A549 (cell line): ENCODE measurements at regions not wholly inside any gene's neighbourhood (a gene's known extent, or its start where the extent isn't known, plus 50 kb on each side); places are given as distances from the start of the nearest gene placed in this dataset.
A peak's percentile ranks its signal among the peaks of the same experiment; 100 is the strongest.

Experiments
- ATAC-seq, 2 experiments: fragments of 200-7000 bp in 1 of 2; fragments of >200 bp in 1 of 2; cut with Nextera tagmentation in 1 of 2; cut with Tn5 transposase in 1 of 2; 3 replicates each; pipeline versions ENCODE4 v1.8.0 to v1.9.1; 2018 to 2020; ENCODE audit warnings: mild to moderate bottlenecking in 1 of 2, moderate library complexity in 1 of 2
- CTCF ChIA-PET: fragments of 300-600 bp; sonication (Branson Sonifier 250); formaldehyde crosslinking; extraction: SDS; loops from one replicate; lab custom pipeline; 2021; ENCODE audit warnings: antibody characterized with exemption, inconsistent platforms; lab: Yijun Ruan, JAX
- POLR2A ChIA-PET: fragments of 350-600 bp; formaldehyde crosslinking; extraction: SDS; loops from one replicate; lab custom pipeline; 2021; ENCODE audit warnings: antibody characterized with exemption, inconsistent platforms; lab: Yijun Ruan, JAX
- DNase-seq, 2 experiments: peaks; one replicate each; pipeline versions ENCODE4 v3.0.0 to v3.0.0-alpha.2; 2011 to 2016; ENCODE audit warnings: low read depth in 1 of 2, low spot score in 1 of 2
- FAIRE-seq: peaks from 2 replicates; lab custom pipeline; 2011; peaks lifted over from hg19 to GRCh38; lab: Jason Lieb, UNC
- H3K27ac ChIP-seq, 2 experiments: fragments of >200 bp; sonication (Bioruptor Twin); formaldehyde crosslinking; 3 replicates each; pipeline ENCODE4 v1.5.1; 2016 to 2017
- H3K4me1 ChIP-seq: fragments of >200 bp; sonication (Bioruptor Twin); formaldehyde crosslinking; 3 replicates; pipeline ENCODE4 v1.6.1; 2016
- H3K4me2 ChIP-seq: fragments of >200 bp; sonication (Bioruptor Twin); formaldehyde crosslinking; 3 replicates; pipeline ENCODE4 v1.6.1; 2016
- H3K4me3 ChIP-seq: fragments of >200 bp; sonication (Bioruptor Twin); formaldehyde crosslinking; 3 replicates; pipeline ENCODE4 v1.5.1; 2016
- H3K9me3 ChIP-seq: fragments of >200 bp; sonication (Bioruptor Twin); formaldehyde crosslinking; 3 replicates; pipeline ENCODE4 v1.6.1; 2016
- CBX8 ChIP-seq: fragments of 200-600 bp; sonication (generic); IDR thresholded peaks from 2 replicates; pipeline ENCODE4 v1.6.1; 2016
- CHD4 ChIP-seq: fragments of 200-600 bp; sonication (generic); IDR thresholded peaks from 2 replicates; pipeline ENCODE4 v1.6.1; 2016; ENCODE audit warnings: antibody characterized with exemption, mild to moderate bottlenecking, borderline replicate concordance
- EHF ChIP-seq: fragments of 250-450 bp; sonication (Bioruptor Pico); IDR thresholded peaks from 2 replicates; pipeline ENCODE4 v1.5.0; 2020; ENCODE audit warnings: mild to moderate bottlenecking
- EP300 ChIP-seq, 2 experiments: fragments of >200 bp; sonication (Bioruptor Twin); formaldehyde crosslinking; IDR thresholded peaks; 2 replicates in 1 of 2; 3 replicates in 1 of 2; pipeline ENCODE4 v1.6.1; 2016 to 2017
- GATA3 ChIP-seq: IDR thresholded peaks from 2 replicates; pipeline ENCODE4 v1.6.1; 2012; ENCODE audit warnings: borderline replicate concordance
- JUN ChIP-seq, 2 experiments: fragments of >200 bp; sonication (Bioruptor Twin); formaldehyde crosslinking; IDR thresholded peaks; 2 replicates in 1 of 2; 3 replicates in 1 of 2; pipeline ENCODE4 v1.6.1; 2016 to 2017
- KDM5A ChIP-seq: fragments of 200-600 bp; sonication (generic); IDR thresholded peaks from 2 replicates; pipeline ENCODE4 v1.6.1; 2016; ENCODE audit warnings: antibody characterized with exemption, mild to moderate bottlenecking
- NR3C1 ChIP-seq: fragments of >200 bp; sonication (Bioruptor Twin); formaldehyde crosslinking; IDR thresholded peaks from 3 replicates; pipeline ENCODE4 v1.6.1; 2017
- PHF8 ChIP-seq: fragments of 200-600 bp; sonication (generic); IDR thresholded peaks from 2 replicates; pipeline ENCODE4 v1.6.1; 2016; ENCODE audit warnings: low read depth, mild to moderate bottlenecking, antibody characterized with exemption, moderate library complexity, borderline replicate concordance
- POLR2A ChIP-seq: IDR thresholded peaks from 2 replicates; pipeline ENCODE4 v1.6.1; 2012; ENCODE audit warnings: mild to moderate bottlenecking, low read length
- POLR2AphosphoS2 ChIP-seq: conservative IDR thresholded peaks from 2 replicates; pipeline ENCODE4 v1.6.1; 2012; ENCODE audit warnings: low read length, improper control_type of control experiment, inconsistent platforms
- RAD21 ChIP-seq, 2 experiments: fragments of >200 bp in 1 of 2; sonication (Bioruptor Twin) in 1 of 2; formaldehyde crosslinking in 1 of 2; IDR thresholded peaks in 1 of 2; conservative IDR thresholded peaks in 1 of 2; 2 replicates in 1 of 2; 3 replicates in 1 of 2; pipeline ENCODE4 v1.6.1; 2012 to 2018; ENCODE audit warnings: inconsistent platforms in 1 of 2
- RCOR1 ChIP-seq: fragments of 150-350 bp; IDR thresholded peaks from 2 replicates; pipeline ENCODE4 v1.6.1; 2014; ENCODE audit warnings: antibody characterized with exemption, low read length, low read depth
- SMC3 ChIP-seq: fragments of >200 bp; sonication (Bioruptor Twin); formaldehyde crosslinking; IDR thresholded peaks from 3 replicates; pipeline ENCODE4 v1.6.1; 2018; ENCODE audit warnings: inconsistent platforms
- SREBF2 ChIP-seq: fragments of 450-650 bp; IDR thresholded peaks from 2 replicates; pipeline ENCODE4 v1.6.1; 2014; ENCODE audit warnings: mild to moderate bottlenecking, moderate library complexity
- WGBS: methylation state at CpG from one replicate; pipeline ENCODE4 v1.1.6; 2017; ENCODE audit errors: missing lambda C conversion rate; 5-methylcytosine and 5-hydroxymethylcytosine counted together
- TF ChIP-seq, protein P1 (sequence below): fragments of 200-600 bp; sonication (generic); IDR thresholded peaks from 2 replicates; pipeline ENCODE4 v1.6.1; 2016; ENCODE audit warnings: antibody characterized with exemption, mild to moderate bottlenecking, moderate library complexity
- TF ChIP-seq, protein P2 (sequence below): fragments of 150-350 bp; IDR thresholded peaks from 2 replicates; pipeline ENCODE4 v1.6.1; 2014; ENCODE audit warnings: low read depth, mild to moderate bottlenecking, low read length
- TF ChIP-seq, protein P3 (sequence below): fragments of >200 bp; sonication (Bioruptor Twin); formaldehyde crosslinking; IDR thresholded peaks from 3 replicates; pipeline ENCODE4 v1.5.1; 2016
- TF ChIP-seq, protein P4 (sequence below): IDR thresholded peaks from 2 replicates; pipeline ENCODE4 v1.6.1; 2012
- TF ChIP-seq, protein P5 (sequence below): IDR thresholded peaks from 2 replicates; pipeline ENCODE4 v1.6.1; 2012

DNA sequence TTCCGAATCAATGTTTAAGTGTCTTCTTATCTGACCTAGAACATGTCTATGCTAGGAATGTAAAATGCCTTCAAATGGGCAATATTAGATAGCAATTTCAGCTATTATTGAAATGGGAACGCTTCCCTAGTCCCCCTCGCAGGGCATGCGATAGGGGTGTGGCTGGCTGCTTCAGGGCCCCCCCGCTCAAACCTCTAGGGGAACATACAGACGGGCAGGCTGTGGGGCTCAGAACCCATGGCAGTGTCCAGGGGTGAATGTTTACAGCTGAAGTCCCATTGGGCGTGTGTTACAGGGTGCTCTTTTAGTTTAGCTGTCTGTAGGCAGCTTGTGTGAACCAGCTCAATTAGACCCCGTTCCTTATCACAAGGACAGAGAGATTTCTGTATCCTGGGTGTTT is 315.9 kb downstream of the DSEL start (continued):
- TF ChIP-seq, protein P1, sequence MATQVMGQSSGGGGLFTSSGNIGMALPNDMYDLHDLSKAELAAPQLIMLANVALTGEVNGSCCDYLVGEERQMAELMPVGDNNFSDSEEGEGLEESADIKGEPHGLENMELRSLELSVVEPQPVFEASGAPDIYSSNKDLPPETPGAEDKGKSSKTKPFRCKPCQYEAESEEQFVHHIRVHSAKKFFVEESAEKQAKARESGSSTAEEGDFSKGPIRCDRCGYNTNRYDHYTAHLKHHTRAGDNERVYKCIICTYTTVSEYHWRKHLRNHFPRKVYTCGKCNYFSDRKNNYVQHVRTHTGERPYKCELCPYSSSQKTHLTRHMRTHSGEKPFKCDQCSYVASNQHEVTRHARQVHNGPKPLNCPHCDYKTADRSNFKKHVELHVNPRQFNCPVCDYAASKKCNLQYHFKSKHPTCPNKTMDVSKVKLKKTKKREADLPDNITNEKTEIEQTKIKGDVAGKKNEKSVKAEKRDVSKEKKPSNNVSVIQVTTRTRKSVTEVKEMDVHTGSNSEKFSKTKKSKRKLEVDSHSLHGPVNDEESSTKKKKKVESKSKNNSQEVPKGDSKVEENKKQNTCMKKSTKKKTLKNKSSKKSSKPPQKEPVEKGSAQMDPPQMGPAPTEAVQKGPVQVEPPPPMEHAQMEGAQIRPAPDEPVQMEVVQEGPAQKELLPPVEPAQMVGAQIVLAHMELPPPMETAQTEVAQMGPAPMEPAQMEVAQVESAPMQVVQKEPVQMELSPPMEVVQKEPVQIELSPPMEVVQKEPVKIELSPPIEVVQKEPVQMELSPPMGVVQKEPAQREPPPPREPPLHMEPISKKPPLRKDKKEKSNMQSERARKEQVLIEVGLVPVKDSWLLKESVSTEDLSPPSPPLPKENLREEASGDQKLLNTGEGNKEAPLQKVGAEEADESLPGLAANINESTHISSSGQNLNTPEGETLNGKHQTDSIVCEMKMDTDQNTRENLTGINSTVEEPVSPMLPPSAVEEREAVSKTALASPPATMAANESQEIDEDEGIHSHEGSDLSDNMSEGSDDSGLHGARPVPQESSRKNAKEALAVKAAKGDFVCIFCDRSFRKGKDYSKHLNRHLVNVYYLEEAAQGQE = no peak
- TF ChIP-seq, protein P2, sequence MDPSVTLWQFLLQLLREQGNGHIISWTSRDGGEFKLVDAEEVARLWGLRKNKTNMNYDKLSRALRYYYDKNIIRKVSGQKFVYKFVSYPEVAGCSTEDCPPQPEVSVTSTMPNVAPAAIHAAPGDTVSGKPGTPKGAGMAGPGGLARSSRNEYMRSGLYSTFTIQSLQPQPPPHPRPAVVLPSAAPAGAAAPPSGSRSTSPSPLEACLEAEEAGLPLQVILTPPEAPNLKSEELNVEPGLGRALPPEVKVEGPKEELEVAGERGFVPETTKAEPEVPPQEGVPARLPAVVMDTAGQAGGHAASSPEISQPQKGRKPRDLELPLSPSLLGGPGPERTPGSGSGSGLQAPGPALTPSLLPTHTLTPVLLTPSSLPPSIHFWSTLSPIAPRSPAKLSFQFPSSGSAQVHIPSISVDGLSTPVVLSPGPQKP = no peak

DNA sequence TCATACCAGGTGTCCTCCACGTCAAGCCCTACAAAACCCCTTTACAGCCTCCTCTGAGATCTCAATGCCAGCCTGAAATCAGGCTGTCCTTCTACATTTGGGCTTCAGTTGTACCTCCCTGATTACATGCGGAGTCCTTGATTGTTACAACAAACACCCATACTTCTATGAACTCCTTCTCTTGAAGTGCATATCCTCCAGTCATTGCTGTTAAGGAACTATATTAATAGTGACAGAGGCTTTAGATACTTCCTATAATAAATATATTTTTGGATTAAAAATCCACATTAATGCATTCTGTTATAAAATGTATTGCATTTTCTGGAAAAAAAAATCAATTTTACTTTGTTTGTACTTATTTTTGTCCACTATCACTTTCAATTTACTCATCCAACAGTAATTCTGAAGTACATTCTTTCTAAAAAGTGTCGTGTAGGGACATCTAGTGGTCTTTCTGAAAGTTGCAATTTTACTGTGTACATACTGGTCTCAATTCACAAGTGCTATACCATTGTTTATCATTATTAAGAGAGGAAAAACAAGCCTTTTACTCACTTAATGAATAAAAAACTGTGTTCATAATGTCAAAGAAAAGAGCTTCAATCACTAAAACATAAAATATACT is 316.4 kb downstream of the DSEL start:
- Histone ChIP-seq H3K9me3 (no peaks in the 10 kb centered on the region), H3K27ac (no peak overlapping the region), H3K4me1 (no peaks in the 10 kb centered on the region), H3K4me2 (no peak overlapping the region), H3K4me3 (no peak overlapping the region)
- ATAC-seq (peak; percentile 82 to 91), FAIRE-seq (no peak), DNase-seq (peak; percentile 1 to 48)
- CTCF ChIA-PET = interaction anchor here (0.6 to 2.4 kb wide), 8 partner anchors 10 to 902 kb away, joined by 3 to 16 read pairs (median 3); no protein-coding TSS in a partner anchor
- TF ChIP-seq KDM5A (no peak), GATA3 (no peak), EHF (no peak), JUN (IDR thresholded peaks at IDR 0.05) (no peak), SREBF2 (no peak), PHF8 (no peak), CHD4 (no peak), EP300 (IDR thresholded peaks at IDR 0.05) (no peak), RAD21 (conservative IDR thresholded peaks at IDR 0.05 in 1 of 2, IDR thresholded peaks at IDR 0.05 in 1 of 2) (peak; percentile 60 to 64), POLR2AphosphoS2 (no peak), POLR2A (no peak), SMC3 (peak; percentile 30; the same call in 2 of the 3 replicates), RCOR1 (no peak), CBX8 (no peak), NR3C1 (no peak)
- TF ChIP-seq, protein P3, sequence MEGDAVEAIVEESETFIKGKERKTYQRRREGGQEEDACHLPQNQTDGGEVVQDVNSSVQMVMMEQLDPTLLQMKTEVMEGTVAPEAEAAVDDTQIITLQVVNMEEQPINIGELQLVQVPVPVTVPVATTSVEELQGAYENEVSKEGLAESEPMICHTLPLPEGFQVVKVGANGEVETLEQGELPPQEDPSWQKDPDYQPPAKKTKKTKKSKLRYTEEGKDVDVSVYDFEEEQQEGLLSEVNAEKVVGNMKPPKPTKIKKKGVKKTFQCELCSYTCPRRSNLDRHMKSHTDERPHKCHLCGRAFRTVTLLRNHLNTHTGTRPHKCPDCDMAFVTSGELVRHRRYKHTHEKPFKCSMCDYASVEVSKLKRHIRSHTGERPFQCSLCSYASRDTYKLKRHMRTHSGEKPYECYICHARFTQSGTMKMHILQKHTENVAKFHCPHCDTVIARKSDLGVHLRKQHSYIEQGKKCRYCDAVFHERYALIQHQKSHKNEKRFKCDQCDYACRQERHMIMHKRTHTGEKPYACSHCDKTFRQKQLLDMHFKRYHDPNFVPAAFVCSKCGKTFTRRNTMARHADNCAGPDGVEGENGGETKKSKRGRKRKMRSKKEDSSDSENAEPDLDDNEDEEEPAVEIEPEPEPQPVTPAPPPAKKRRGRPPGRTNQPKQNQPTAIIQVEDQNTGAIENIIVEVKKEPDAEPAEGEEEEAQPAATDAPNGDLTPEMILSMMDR = peak; percentile 55
- TF ChIP-seq, protein P4, sequence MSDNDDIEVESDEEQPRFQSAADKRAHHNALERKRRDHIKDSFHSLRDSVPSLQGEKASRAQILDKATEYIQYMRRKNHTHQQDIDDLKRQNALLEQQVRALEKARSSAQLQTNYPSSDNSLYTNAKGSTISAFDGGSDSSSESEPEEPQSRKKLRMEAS = no peak
- TF ChIP-seq, protein P5, sequence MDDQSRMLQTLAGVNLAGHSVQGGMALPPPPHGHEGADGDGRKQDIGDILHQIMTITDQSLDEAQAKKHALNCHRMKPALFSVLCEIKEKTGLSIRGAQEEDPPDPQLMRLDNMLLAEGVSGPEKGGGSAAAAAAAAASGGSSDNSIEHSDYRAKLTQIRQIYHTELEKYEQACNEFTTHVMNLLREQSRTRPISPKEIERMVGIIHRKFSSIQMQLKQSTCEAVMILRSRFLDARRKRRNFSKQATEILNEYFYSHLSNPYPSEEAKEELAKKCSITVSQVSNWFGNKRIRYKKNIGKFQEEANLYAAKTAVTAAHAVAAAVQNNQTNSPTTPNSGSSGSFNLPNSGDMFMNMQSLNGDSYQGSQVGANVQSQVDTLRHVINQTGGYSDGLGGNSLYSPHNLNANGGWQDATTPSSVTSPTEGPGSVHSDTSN = no peak
- TF ChIP-seq, protein P2 = no peak
- POLR2A ChIA-PET = no interaction called here
- 19% methylated on average over 3 of the region's 3 CpGs for WGBS
